HG03139 (cell line): ENCODE measurements at regions not wholly inside any gene's neighbourhood (a gene's known extent, or its start where the extent isn't known, plus 50 kb on each side); places are given as distances from the start of the nearest gene placed in this dataset.

Experiments used
- ATAC-seq: cut with Tn5 transposase; IDR thresholded peaks from one replicate; pipeline ENCODE4 v1.9.1; 2021; ENCODE audit not compliant: unreplicated experiment

DNA sequence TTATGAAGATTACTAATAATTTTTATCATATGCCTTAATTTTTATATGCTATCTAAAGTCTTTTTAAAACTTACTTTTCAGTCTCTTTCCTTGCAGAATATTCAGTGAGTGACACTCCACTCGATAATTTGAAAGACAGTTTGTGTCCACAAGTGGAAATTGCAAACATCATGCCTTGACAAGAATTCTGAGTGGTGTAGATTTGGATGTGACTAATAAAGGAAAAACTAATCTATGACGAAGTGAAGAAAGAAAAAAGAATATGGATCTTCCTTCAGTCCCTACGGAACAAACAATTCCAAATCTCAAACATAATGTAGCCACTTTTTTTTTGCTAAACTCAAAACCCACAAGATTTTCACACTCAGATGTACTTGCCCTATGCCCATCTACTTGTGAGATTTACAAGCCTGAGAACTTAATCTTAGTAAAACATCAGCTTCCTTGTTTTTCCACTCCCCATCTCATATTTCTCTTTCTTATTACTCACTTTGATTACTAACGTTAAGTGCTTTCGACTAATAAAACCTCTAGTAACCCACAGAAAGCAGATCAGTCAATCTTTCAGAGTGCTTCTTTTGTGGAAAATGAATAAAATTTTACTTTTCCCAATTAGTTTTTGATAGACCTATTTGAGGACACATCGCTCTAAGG, 1155.8 kb downstream of the GRIK2 start:
- no peak for ATAC-seq

DNA sequence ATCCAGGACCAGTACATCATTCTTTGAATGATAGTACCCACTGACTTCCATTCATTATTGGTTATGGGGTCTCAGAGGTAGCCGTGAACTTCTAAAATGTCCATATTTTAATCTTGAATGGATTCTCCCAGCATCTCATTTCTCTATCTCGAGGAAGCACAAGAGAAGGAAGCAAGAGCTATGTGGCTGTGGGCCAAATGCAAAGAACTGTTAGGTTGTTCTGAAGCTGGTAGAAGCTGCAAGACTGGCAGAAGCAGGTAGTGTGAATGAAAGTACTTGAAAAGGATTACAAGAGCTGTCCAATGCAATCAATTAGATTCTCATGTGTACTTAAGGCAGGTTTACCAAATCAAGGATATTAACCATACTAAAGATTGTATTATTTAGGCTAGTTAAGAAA, 1131.8 kb downstream of the GRIK2 start:
- ATAC-seq = no peak

- ATAC-seq = no peak
These were observed 1127.5 kb downstream of the GRIK2 start for GRCh38 chr6:102520966-102521365.

DNA sequence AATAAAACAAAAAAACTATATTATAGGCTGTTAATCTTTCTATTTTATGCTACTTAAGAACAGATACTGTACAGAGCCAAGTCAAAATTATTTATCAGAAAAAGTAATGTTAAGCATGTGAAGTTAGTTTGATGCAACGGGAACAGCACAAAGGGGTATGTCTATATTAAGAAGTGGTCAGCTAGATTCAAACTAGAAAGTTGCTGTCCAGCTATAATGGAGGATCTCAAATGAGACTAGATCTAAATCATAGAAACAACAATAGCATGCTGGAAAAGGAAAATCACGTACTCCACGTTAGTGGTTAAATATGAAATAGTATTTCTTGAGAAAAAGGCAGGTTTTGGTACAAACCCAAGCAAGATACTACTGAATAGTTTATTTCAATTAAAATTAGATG, 1124.0 kb downstream of the GRIK2 start:
- no peak for ATAC-seq

GRCh38 chr6:102501615-102502014, 1108.1 kb downstream of the GRIK2 start:
- no peak for ATAC-seq

DNA sequence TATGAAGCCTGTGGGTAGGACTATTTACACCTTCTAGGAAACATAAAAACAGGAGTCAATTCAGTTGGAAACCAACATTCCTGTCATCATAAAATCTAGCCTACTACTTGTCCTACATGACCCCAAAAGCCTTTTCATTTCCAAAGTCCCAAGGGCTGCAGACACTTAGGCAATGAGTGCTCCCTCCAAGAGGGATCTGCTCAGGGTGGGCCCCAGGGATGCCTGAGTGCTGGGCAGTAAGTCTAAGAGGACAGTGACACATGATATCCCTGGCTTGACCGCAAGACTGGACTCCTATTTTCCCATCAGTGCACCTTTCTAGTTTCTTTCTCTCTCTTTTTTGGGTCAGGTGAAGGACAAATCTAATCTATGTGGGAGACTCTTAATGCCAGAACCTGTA, 1101.3 kb downstream of the GRIK2 start:
- ATAC-seq = no peak

GRCh38 chr6:102493485-102493884, 1100.0 kb downstream of the GRIK2 start:
- ATAC-seq = no peak

DNA sequence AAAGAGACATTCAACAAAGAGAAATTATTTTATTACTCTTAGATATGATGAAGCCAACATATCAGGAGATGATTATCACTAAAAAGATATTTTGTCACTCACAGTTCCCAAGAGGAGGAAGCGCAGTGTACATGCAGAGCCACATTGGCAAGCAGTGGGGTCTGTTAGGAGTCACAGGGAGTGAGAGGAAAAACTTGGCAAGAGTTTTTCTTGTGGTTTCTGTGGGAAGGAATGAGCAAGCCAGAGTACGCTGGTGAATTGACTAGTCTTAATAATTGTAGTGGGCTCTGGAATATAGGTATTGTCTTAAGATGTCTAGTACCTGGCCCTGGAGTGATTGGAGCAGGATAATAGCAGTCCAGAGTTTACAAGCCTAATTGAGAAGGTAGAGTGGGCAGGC, 1095.2 kb downstream of the GRIK2 start:
- ATAC-seq = no peak

GRCh38 chr6:102485480-102485879, 1092.0 kb downstream of the GRIK2 start:
- ATAC-seq = no peak

GRCh38 chr6:102474041-102474807, 1080.7 kb downstream of the GRIK2 start:
- ATAC-seq = no peak

DNA sequence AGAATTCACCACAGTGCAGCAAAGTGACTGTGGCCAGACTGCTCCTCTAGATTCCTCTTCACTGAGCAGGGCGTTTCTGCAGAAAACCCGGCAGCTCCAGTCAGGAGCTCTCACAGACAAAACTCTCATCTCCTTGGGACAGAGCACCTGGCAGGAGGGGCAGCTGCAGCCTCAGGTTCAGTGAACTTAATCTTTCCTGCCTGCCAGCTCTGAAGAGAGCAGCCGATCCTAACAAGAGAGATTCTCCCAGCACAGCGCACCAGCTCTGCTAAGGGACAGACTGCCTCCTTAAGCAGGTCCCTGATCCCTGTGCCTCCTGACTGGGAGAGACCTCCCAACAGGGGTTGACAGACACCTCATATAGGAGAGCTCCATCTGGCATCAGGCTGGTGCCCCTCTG, 1065.5 kb downstream of the GRIK2 start:
- no peak for ATAC-seq

GRCh38 chr6:102438171-102438570, 1044.7 kb downstream of the GRIK2 start:
- no peak for ATAC-seq

DNA sequence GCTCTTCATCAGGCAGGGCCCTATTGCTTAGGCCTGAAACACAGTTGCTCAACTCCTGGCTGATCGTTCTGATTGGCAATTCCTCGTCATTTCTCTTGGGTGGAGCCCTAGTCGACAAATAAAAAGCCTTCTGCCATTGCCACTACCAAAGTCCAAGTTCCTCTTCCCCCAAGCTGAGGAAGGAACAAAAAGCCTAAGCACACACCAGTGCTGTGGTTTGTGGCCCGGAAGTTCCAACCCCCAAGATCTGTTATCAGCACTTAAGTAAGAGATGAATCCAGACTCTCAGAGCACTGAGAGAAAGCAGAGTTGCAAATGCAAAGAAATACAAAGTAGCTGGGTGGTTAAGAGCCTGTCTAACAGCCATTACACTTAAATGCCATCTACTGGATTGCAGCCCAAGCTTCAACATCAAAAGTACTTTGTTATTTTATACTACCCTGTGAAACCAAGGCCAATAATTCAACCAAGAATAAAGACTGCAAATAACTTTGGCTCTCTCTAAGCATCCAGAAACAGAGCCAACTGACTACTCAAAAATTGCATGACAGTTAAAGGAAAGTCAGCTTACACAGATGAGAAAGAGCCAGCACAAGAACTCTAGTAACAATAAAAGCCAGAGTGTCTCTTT, 1024.0 kb downstream of the GRIK2 start:
- no peak for ATAC-seq

DNA sequence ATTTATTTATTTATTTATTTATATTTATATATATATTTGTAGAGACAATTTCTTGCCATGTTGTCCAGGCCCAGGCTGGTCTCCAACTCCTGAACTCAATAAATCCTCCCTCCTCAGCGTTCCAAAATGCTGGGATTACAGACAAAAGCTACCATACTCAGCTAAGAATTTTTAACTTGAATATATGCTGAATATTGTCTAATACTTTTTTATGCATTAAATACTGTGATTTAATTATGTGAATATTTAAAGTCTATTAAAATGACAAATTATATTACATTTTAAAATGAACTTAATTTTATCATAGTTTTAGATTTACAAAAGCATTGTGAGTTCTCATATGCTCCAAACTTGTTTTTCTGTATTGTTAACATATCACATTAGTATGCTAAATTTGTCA, 1022.4 kb downstream of the GRIK2 start:
- no peak for ATAC-seq

GRCh38 chr6:102411796-102412195, 1018.3 kb downstream of the GRIK2 start:
- no peak for ATAC-seq

GRCh38 chr6:102407886-102408741, 1014.6 kb downstream of the GRIK2 start:
- ATAC-seq = no peak

GRCh38 chr6:102405860-102406259, 1012.4 kb downstream of the GRIK2 start:
- ATAC-seq = no peak

DNA sequence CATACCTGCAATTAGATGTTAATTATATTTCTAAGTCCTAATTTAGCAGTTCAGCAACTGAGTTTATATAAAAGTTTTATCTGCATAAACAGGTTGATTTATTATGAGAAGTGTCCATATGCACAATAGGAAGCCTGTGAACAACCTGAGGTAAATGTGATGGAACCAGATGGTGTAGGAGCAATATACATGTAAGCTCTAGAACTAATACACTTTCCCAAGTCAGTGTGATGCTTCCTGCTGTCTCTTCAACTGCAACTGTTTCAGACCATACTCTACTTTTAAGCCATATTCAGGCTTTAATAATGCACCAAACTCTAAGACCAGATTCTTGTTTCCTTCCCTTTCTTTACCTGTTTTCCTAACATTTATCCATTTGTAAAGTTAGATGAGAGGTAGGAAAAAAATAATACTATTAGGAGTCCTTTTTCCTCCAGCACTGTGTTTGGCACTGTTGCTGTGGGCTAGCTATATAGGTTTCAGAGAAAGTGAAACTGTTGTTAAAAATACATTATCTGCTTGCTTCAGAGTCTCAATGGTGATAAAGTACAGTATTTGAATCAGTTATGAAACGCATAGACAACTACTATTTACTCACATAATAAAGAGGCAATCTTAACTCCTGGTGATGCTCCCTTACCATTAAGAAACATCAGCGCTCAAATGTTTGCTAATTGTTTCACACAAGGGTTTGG, 1009.3 kb downstream of the GRIK2 start:
- ATAC-seq = no peak

- no peak for ATAC-seq
These were observed 1005.4 kb downstream of the GRIK2 start for GRCh38 chr6:102398788-102399390.

GRCh38 chr6:102390541-102390940, 997.0 kb downstream of the GRIK2 start:
- no peak for ATAC-seq
